GM20000 (cell line): ENCODE measurements at regions not wholly inside any gene's neighbourhood (a gene's known extent, or its start where the extent isn't known, plus 50 kb on each side); places are given as distances from the start of the nearest gene placed in this dataset.

Experiments used
- DNase-seq: peaks from one replicate; pipeline ENCODE4 v3.0.0; 2012; ENCODE audit warnings: low spot score
- TF ChIP-seq, protein P1 (sequence below): IDR thresholded peaks from 2 replicates; pipeline ENCODE4 v1.5.1; 2012; ENCODE audit warnings: mild to moderate bottlenecking, control low read depth; ENCODE audit errors: extremely low read depth, missing control alignments

DNA sequence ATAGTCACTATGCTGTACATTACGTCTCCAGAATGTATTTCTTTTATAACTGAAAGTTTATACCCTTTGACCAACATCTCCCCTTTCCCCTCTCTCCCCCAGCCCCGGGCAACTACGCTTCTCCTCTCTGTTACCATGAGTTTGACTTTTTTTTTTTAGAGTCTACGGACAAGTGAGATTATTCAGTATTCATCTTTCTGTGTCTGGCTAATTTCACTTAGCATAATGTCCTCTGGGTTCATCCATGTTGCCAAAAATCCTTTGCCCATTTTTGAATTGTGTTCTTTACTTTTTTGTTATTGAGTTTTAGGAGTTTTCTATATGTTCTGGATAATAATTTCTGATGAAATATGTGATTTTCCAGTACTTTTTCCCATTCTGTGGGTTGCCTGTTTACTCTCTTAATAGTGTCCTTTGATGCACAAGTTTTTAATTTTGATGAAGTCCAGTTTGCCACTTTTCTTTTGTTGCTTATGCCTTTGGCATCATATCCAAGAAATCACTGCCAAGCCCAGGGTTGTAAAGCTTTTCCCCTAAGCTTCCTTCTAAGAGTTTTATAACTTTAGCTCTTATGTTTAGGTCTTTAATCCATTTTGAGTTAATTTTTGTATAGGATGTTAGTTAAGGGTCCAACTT lies 126.7 kb upstream of the NSMCE3 start:
- TF ChIP-seq, protein P1, sequence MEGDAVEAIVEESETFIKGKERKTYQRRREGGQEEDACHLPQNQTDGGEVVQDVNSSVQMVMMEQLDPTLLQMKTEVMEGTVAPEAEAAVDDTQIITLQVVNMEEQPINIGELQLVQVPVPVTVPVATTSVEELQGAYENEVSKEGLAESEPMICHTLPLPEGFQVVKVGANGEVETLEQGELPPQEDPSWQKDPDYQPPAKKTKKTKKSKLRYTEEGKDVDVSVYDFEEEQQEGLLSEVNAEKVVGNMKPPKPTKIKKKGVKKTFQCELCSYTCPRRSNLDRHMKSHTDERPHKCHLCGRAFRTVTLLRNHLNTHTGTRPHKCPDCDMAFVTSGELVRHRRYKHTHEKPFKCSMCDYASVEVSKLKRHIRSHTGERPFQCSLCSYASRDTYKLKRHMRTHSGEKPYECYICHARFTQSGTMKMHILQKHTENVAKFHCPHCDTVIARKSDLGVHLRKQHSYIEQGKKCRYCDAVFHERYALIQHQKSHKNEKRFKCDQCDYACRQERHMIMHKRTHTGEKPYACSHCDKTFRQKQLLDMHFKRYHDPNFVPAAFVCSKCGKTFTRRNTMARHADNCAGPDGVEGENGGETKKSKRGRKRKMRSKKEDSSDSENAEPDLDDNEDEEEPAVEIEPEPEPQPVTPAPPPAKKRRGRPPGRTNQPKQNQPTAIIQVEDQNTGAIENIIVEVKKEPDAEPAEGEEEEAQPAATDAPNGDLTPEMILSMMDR: no peak
- no peak for DNase-seq

DNA sequence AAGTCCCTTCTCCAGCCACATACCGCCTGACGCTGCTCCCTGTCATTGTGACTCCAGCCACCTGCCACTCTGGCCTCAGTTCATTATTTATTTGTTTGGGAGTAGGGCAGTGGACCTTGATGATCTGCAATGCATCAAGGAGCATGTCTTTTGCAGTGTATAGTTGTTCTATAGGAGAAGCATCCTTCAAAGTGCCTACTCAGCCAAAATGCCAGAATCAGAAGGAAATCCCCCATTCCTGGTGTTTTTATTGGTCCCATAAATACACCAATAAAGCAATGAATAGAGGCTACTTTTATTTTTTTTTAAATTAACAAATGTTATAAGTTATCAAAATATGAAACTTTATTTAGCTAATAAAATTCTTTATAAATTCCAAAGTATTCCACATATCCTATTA lies 123.8 kb upstream of the NSMCE3 start:
- TF ChIP-seq, protein P1: no peak

DNA sequence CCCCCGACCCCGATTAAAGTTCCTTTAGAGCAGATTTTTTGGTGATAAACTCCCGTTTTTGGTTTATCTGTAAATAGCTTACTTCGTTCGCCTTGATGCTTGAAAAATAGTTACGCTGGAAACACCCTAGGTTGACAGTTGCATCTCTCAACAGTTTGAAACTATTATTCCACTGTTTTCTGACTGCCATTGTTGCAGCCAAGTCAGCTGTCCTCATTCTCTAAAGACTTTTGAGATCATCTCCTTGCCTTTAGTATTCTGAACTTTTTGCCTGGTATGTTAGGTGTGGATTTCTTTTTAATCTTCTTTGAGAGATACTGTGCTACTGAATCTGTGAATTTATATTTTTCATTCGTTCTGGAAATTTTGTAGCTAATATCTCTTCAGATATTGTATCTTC lies 122.7 kb upstream of the NSMCE3 start:
- DNase-seq: no peak
- TF ChIP-seq, protein P1: no peak

More for the DNA sequence above, 123.8 kb upstream of the NSMCE3 start:
- no peak for DNase-seq

DNA sequence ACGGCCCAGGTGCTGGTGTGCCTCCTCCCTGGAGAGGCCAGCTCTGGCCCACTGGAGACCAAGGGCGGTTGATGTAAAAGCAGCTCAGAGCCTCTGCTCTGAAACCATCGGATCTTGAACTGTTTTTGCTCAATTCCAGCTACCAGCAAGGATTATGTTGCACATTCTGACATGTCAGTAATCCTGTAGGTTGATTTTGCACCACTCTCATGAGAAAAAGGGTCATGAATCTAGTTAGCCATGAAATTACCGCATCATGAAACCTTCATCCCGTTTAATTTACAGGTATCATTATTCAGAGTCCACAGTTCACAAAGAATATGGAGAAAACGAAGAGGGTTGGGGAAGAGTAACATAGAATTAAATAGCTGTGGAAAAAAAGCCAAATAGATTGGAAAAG lies 120.4 kb upstream of the NSMCE3 start:
- TF ChIP-seq, protein P1: no peak
- DNase-seq: no peak

DNA sequence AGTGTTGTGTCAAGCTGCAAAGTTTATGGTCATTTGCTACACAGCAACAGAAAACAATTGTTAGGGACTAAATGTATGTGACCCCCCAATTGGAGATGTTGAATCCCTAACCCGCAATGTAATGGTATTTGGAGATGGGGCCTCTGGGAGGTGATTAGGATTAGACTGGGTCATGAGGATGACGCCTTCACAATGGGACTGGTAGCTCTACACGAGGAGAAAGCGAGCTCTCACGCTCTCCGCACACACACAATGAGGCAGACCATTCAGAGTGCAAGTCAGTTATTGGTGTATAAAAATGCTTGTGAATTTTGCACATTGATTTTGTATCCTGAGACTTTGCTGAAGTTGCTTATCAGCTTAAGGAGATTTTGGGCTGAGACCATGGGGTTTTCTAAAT lies 116.9 kb upstream of the NSMCE3 start:
- TF ChIP-seq, protein P1: no peak
- no peak for DNase-seq

- TF ChIP-seq, protein P1: no peak
- no peak for DNase-seq
Observed at GRCh38 chr15:29383367-29383766, 113.7 kb upstream of the NSMCE3 start.

- no peak for DNase-seq
- TF ChIP-seq, protein P1: no peak
Observed at GRCh38 chr15:29382862-29383261, 113.2 kb upstream of the NSMCE3 start.
